ENCODE measurements at regions not wholly inside any gene's neighbourhood (a gene's known extent, or its start where the extent isn't known, plus 50 kb on each side); places are given as distances from the start of the nearest gene placed in this dataset.

DNA sequence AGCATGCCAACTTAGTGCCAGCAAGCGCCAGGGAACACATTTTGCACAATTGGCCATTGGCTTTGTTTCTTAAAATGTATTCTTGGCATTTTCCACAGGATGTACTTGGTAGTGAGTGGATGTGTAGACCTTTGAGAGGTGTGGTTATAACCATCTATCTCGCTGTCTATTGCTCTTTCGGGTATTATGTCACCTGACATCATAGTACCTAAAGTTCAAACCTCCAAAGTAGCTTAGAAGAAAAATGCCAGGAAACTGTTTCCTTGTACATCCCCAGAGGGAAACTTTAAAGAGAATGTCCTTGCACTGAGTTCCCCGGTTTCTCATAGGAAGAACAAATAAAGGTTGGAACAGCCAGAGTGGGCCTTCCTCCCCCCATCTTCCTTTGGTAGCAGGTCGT is 87.6 kb downstream of the FGF9 start (continued):
- no peak for TF ChIP-seq HOXD13 (CRISPR knock-in tag; IDR thresholded peaks at IDR 0.05; ENCODE audit: borderline replicate concordance)
- no peak for TF ChIP-seq ZFP3 (tag by site-specific recombination; IDR thresholded peaks at IDR 0.05; ENCODE audit: low read depth)
- TF ChIP-seq ZNF777 (tag by site-specific recombination; IDR thresholded peaks at IDR 0.05; ENCODE audit: borderline replicate concordance), result no peak
- no peak for TF ChIP-seq ZNF560 (tag by site-specific recombination; IDR thresholded peaks at IDR 0.05; ENCODE audit: borderline replicate concordance)
- TF ChIP-seq ZNF140 (tag by site-specific recombination; IDR thresholded peaks at IDR 0.05), result no peak

DNA sequence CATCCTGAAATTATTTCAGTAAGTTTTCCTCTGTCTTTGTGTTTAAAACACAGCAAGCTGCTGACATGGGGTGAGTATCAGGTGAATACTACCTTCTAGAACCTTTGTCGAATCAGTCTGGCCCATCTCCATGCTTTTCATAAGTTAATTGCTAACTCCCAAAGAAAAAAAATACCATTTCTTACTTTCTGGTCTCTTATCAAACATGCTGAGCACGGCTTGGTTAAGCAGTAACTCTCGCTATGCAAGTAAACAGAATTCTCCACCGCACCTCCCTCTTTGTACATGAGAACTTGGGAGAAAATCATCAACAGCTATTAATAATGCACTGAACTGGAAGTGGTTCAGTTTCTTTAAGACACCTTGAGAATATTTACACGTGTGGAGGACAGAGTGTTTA is 88.6 kb downstream of the FGF9 start:
- no peaks in the 10 kb centered on the region for H3K9me3 ChIP-seq (ENCODE audit: control insufficient read depth, insufficient read depth, low read depth, low read length)
- ChIA-PET POLR2A (no interaction called here), CTCF (no interaction called here)
- no peaks in the 10 kb centered on the region for H3K4me1 ChIP-seq (ENCODE audit: control insufficient read depth, insufficient read depth, low read length)
- TF ChIP-seq, protein P1, sequence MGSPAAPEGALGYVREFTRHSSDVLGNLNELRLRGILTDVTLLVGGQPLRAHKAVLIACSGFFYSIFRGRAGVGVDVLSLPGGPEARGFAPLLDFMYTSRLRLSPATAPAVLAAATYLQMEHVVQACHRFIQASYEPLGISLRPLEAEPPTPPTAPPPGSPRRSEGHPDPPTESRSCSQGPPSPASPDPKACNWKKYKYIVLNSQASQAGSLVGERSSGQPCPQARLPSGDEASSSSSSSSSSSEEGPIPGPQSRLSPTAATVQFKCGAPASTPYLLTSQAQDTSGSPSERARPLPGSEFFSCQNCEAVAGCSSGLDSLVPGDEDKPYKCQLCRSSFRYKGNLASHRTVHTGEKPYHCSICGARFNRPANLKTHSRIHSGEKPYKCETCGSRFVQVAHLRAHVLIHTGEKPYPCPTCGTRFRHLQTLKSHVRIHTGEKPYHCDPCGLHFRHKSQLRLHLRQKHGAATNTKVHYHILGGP (tag by site-specific recombination; IDR thresholded peaks at IDR 0.05), result no peak
- TF ChIP-seq ZNF433 (tag by site-specific recombination; IDR thresholded peaks at IDR 0.05; ENCODE audit: low read depth) (no peak), ZNF16 (tag by site-specific recombination; IDR thresholded peaks at IDR 0.05; ENCODE audit: low read depth) (no peak), ZNF19 (tag by site-specific recombination; IDR thresholded peaks at IDR 0.05; ENCODE audit: low read depth) (no peak), ZNF175 (tag by site-specific recombination; IDR thresholded peaks at IDR 0.05) (no peak), ZNF768 (tag by site-specific recombination; IDR thresholded peaks at IDR 0.05) (no peak), ZNF76 (tag by site-specific recombination; IDR thresholded peaks at IDR 0.05; ENCODE audit: borderline replicate concordance, low read depth) (no peak), SALL2 (tag by site-specific recombination; IDR thresholded peaks at IDR 0.05; ENCODE audit: borderline replicate concordance) (no peak), ZNF600 (tag by site-specific recombination; IDR thresholded peaks at IDR 0.05) (no peak), ZNF544 (tag by site-specific recombination; IDR thresholded peaks at IDR 0.05) (no peak), BCL11A (tag by site-specific recombination; IDR thresholded peaks at IDR 0.05; ENCODE audit: low read depth) (no peak), ZNF248 (tag by site-specific recombination; IDR thresholded peaks at IDR 0.05) (no peak), ZNF777 (tag by site-specific recombination; IDR thresholded peaks at IDR 0.05; ENCODE audit: borderline replicate concordance) (no peak), ZNF223 (tag by site-specific recombination; IDR thresholded peaks at IDR 0.05) (no peak), GFI1B (tag by site-specific recombination; IDR thresholded peaks at IDR 0.05) (no peak)
- TF ChIP-seq, protein P2, sequence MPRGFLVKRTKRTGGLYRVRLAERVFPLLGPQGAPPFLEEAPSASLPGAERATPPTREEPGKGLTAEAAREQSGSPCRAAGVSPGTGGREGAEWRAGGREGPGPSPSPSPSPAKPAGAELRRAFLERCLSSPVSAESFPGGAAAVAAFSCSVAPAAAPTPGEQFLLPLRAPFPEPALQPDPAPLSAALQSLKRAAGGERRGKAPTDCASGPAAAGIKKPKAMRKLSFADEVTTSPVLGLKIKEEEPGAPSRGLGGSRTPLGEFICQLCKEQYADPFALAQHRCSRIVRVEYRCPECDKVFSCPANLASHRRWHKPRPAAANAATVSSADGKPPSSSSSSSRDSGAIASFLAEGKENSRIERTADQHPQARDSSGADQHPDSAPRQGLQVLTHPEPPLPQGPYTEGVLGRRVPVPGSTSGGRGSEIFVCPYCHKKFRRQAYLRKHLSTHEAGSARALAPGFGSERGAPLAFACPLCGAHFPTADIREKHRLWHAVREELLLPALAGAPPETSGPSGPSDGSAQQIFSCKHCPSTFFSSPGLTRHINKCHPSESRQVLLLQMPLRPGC (tag by site-specific recombination; IDR thresholded peaks at IDR 0.05), result no peak
- TF ChIP-seq, protein P3, sequence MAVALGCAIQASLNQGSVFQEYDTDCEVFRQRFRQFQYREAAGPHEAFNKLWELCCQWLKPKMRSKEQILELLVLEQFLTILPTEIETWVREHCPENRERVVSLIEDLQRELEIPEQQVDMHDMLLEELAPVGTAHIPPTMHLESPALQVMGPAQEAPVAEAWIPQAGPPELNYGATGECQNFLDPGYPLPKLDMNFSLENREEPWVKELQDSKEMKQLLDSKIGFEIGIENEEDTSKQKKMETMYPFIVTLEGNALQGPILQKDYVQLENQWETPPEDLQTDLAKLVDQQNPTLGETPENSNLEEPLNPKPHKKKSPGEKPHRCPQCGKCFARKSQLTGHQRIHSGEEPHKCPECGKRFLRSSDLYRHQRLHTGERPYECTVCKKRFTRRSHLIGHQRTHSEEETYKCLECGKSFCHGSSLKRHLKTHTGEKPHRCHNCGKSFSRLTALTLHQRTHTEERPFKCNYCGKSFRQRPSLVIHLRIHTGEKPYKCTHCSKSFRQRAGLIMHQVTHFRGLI (tag by site-specific recombination; IDR thresholded peaks at IDR 0.05), result no peak
- TF ChIP-seq, protein P4, sequence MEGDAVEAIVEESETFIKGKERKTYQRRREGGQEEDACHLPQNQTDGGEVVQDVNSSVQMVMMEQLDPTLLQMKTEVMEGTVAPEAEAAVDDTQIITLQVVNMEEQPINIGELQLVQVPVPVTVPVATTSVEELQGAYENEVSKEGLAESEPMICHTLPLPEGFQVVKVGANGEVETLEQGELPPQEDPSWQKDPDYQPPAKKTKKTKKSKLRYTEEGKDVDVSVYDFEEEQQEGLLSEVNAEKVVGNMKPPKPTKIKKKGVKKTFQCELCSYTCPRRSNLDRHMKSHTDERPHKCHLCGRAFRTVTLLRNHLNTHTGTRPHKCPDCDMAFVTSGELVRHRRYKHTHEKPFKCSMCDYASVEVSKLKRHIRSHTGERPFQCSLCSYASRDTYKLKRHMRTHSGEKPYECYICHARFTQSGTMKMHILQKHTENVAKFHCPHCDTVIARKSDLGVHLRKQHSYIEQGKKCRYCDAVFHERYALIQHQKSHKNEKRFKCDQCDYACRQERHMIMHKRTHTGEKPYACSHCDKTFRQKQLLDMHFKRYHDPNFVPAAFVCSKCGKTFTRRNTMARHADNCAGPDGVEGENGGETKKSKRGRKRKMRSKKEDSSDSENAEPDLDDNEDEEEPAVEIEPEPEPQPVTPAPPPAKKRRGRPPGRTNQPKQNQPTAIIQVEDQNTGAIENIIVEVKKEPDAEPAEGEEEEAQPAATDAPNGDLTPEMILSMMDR (tag by site-specific recombination; IDR thresholded peaks at IDR 0.05), result no peak
- TF ChIP-seq, protein P5, sequence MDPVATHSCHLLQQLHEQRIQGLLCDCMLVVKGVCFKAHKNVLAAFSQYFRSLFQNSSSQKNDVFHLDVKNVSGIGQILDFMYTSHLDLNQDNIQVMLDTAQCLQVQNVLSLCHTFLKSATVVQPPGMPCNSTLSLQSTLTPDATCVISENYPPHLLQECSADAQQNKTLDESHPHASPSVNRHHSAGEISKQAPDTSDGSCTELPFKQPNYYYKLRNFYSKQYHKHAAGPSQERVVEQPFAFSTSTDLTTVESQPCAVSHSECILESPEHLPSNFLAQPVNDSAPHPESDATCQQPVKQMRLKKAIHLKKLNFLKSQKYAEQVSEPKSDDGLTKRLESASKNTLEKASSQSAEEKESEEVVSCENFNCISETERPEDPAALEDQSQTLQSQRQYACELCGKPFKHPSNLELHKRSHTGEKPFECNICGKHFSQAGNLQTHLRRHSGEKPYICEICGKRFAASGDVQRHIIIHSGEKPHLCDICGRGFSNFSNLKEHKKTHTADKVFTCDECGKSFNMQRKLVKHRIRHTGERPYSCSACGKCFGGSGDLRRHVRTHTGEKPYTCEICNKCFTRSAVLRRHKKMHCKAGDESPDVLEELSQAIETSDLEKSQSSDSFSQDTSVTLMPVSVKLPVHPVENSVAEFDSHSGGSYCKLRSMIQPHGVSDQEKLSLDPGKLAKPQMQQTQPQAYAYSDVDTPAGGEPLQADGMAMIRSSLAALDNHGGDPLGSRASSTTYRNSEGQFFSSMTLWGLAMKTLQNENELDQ (tag by site-specific recombination; IDR thresholded peaks at IDR 0.05; ENCODE audit: low read depth), result no peak
- TF ChIP-seq, protein P6, sequence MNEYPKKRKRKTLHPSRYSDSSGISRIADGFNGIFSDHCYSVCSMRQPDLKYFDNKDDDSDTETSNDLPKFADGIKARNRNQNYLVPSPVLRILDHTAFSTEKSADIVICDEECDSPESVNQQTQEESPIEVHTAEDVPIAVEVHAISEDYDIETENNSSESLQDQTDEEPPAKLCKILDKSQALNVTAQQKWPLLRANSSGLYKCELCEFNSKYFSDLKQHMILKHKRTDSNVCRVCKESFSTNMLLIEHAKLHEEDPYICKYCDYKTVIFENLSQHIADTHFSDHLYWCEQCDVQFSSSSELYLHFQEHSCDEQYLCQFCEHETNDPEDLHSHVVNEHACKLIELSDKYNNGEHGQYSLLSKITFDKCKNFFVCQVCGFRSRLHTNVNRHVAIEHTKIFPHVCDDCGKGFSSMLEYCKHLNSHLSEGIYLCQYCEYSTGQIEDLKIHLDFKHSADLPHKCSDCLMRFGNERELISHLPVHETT (tag by site-specific recombination; IDR thresholded peaks at IDR 0.05), result no peak
- no peaks in the 10 kb centered on the region for H3K36me3 ChIP-seq (ENCODE audit: control insufficient read depth in 2 of 2, insufficient read depth in 1 of 2, low read length in 2 of 2)
- no peak overlapping the region for H3K27ac ChIP-seq (ENCODE audit: extremely low read depth, low read depth, low read length)
- H3K4me3 ChIP-seq (ENCODE audit: low read depth, low read length), result no peak overlapping the region
